ENCODE measurements at regions not wholly inside any gene's neighbourhood (a gene's known extent, or its start where the extent isn't known, plus 50 kb on each side); places are given as distances from the start of the nearest gene placed in this dataset.

- TF ChIP-seq CTCF (conservative IDR thresholded peaks at IDR 0.05; ENCODE audit: low read depth), result no peak
- CTCF ChIA-PET, result no interaction called here
- POLR2A ChIA-PET (ENCODE audit: low non-redundant PET), result no interaction called here
- H3K27ac ChIP-seq, result no peak overlapping the region
- DNase-seq (ENCODE audit: low spot score), result no peak
Measured at GRCh38 chr11:69562816-69563215, 78.1 kb upstream of the CCND1 start.

GRCh38 chr11:69563306-69563705 lies 77.7 kb upstream of the CCND1 start:
- CTCF ChIA-PET, result no interaction called here
- H3K27ac ChIP-seq, result no peak overlapping the region
- no peak for TF ChIP-seq CTCF (conservative IDR thresholded peaks at IDR 0.05; ENCODE audit: low read depth)
- no peak for DNase-seq (ENCODE audit: low spot score)
- POLR2A ChIA-PET (ENCODE audit: low non-redundant PET), result no interaction called here

GRCh38 chr11:69563946-69564775 lies 76.8 kb upstream of the CCND1 start:
- no peak for DNase-seq (ENCODE audit: low spot score)
- POLR2A ChIA-PET (ENCODE audit: low non-redundant PET), result interaction anchor here (0.5 kb wide), 1 partner anchor 337 kb away, joined by 3 read pairs; no protein-coding TSS in a partner anchor
- TF ChIP-seq CTCF (conservative IDR thresholded peaks at IDR 0.05; ENCODE audit: low read depth), result no peak
- CTCF ChIA-PET, result no interaction called here
- H3K27ac ChIP-seq, result no peak overlapping the region

GRCh38 chr11:69566001-69566400 lies 75.0 kb upstream of the CCND1 start:
- no peak for DNase-seq (ENCODE audit: low spot score)
- no peak overlapping the region for H3K27ac ChIP-seq
- ChIA-PET POLR2A (ENCODE audit: low non-redundant PET) (no interaction called here), CTCF (no interaction called here)
- TF ChIP-seq CTCF (conservative IDR thresholded peaks at IDR 0.05; ENCODE audit: low read depth), result no peak

- POLR2A ChIA-PET (ENCODE audit: low non-redundant PET), result no interaction called here
- CTCF ChIA-PET, result no interaction called here
- no peak overlapping the region for H3K27ac ChIP-seq
- no peak for DNase-seq (ENCODE audit: low spot score)
- TF ChIP-seq CTCF (conservative IDR thresholded peaks at IDR 0.05; ENCODE audit: low read depth), result no peak
Measured at GRCh38 chr11:69567951-69568808, 72.8 kb upstream of the CCND1 start.

- ChIA-PET POLR2A (ENCODE audit: low non-redundant PET) (no interaction called here), CTCF (no interaction called here)
- no peak for TF ChIP-seq CTCF (conservative IDR thresholded peaks at IDR 0.05; ENCODE audit: low read depth)
- DNase-seq (ENCODE audit: low spot score), result no peak
- H3K27ac ChIP-seq, result no peak overlapping the region
Measured at GRCh38 chr11:69568809-69569097, 72.2 kb upstream of the CCND1 start.

All from RWPE1 (cell line).